ENCODE measurements at regions not wholly inside any gene's neighbourhood (a gene's known extent, or its start where the extent isn't known, plus 50 kb on each side); places are given as distances from the start of the nearest gene placed in this dataset.
A peak's percentile ranks its signal among the peaks of the same experiment; 100 is the strongest.

DNA sequence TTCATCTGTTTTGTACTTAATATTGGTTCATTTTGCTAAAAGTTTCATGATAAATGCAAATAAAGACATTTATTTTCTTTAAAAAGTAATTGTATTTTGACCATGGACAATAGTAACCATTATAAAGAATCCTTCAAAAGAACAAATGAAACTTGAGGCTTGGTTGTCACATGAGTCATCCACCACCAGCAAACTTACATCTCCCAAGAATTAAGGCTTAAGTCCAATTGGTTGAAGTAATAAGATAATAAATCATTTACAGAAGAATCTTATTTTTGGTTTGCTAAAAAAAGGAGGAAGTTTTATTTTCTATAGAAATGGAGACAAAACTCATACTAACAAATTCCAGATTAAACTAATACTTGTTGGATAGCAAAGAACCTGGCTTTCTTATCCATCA is 84.8 kb upstream of the KITLG start:
- Histone ChIP-seq H3K4me2 (no peak overlapping the region), H3K27ac (no peak overlapping the region), H3K4me3 (no peak overlapping the region), H3K4me1 (no peaks in the 10 kb centered on the region), H3K9me3 (no peaks in the 10 kb centered on the region)
- FAIRE-seq (peak; percentile 56), ATAC-seq (no peak), DNase-seq (ENCODE audit: low read depth in 1 of 2, low spot score in 1 of 2) (no peak)
- ChIA-PET POLR2A (no interaction called here), CTCF (no interaction called here)
- no peak for TF ChIP-seq FOSL2 (IDR thresholded peaks at IDR 0.05)
- TF ChIP-seq FOSL2 (CRISPR knock-in tag; IDR thresholded peaks at IDR 0.05), result peak; percentile 18; the same call in 1 of the 2 replicates
- no peak for TF ChIP-seq EP300 (IDR thresholded peaks at IDR 0.05)

DNA sequence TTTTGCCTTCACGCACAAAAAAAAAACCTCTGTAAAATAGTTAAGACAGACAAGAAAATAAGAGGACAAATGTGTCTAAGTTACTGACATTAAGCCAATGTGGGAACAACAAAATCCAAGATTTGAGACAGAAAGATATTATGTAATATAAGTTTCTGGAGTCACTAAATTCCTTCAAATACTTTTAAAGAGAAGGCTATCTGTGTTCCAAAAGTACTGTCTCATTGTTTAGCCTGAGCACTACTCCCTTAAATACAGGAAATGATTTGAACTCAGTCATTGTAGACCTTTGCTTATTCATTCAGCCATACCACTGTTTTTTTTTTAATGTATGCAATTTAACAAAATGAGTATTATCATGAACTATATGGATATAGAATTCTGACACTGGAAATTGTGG is 82.7 kb upstream of the KITLG start:
- FAIRE-seq (no peak), ATAC-seq (no peak), DNase-seq (ENCODE audit: low read depth in 1 of 2, low spot score in 1 of 2) (no peak)
- Histone ChIP-seq H3K4me3 (no peak overlapping the region), H3K4me2 (no peak overlapping the region), H3K4me1 (no peaks in the 10 kb centered on the region), H3K9me3 (no peaks in the 10 kb centered on the region), H3K27ac (no peak overlapping the region)
- TF ChIP-seq CEBPB (IDR thresholded peaks at IDR 0.05) (no peak), ESRRA (IDR thresholded peaks at IDR 0.05; ENCODE audit: borderline replicate concordance, low read length) (no peak), ZC3H11A (IDR thresholded peaks at IDR 0.05) (no peak), PHF8 (IDR thresholded peaks at IDR 0.05; ENCODE audit: borderline replicate concordance, low read depth) (no peak), FOSB (CRISPR knock-in tag; IDR thresholded peaks at IDR 0.05) (no peak), TFCP2L1 (CRISPR knock-in tag; IDR thresholded peaks at IDR 0.05) (no peak), CBX8 (IDR thresholded peaks at IDR 0.05) (no peak), POLR2A (IDR thresholded peaks at IDR 0.05; ENCODE audit: low read length) (no peak), KDM1A (IDR thresholded peaks at IDR 0.05; ENCODE audit: low read depth) (no peak), SMC3 (IDR thresholded peaks at IDR 0.05) (no peak), JUN (IDR thresholded peaks at IDR 0.05) (no peak), RNF2 (IDR thresholded peaks at IDR 0.05; ENCODE audit: borderline replicate concordance, low read depth) (no peak), CBX2 (IDR thresholded peaks at IDR 0.05; ENCODE audit: borderline replicate concordance, low read depth) (no peak), FOXS1 (CRISPR knock-in tag; IDR thresholded peaks at IDR 0.05) (no peak)
- TF ChIP-seq, protein P1, sequence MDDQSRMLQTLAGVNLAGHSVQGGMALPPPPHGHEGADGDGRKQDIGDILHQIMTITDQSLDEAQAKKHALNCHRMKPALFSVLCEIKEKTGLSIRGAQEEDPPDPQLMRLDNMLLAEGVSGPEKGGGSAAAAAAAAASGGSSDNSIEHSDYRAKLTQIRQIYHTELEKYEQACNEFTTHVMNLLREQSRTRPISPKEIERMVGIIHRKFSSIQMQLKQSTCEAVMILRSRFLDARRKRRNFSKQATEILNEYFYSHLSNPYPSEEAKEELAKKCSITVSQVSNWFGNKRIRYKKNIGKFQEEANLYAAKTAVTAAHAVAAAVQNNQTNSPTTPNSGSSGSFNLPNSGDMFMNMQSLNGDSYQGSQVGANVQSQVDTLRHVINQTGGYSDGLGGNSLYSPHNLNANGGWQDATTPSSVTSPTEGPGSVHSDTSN (IDR thresholded peaks at IDR 0.05), result no peak
- TF ChIP-seq, protein P2, sequence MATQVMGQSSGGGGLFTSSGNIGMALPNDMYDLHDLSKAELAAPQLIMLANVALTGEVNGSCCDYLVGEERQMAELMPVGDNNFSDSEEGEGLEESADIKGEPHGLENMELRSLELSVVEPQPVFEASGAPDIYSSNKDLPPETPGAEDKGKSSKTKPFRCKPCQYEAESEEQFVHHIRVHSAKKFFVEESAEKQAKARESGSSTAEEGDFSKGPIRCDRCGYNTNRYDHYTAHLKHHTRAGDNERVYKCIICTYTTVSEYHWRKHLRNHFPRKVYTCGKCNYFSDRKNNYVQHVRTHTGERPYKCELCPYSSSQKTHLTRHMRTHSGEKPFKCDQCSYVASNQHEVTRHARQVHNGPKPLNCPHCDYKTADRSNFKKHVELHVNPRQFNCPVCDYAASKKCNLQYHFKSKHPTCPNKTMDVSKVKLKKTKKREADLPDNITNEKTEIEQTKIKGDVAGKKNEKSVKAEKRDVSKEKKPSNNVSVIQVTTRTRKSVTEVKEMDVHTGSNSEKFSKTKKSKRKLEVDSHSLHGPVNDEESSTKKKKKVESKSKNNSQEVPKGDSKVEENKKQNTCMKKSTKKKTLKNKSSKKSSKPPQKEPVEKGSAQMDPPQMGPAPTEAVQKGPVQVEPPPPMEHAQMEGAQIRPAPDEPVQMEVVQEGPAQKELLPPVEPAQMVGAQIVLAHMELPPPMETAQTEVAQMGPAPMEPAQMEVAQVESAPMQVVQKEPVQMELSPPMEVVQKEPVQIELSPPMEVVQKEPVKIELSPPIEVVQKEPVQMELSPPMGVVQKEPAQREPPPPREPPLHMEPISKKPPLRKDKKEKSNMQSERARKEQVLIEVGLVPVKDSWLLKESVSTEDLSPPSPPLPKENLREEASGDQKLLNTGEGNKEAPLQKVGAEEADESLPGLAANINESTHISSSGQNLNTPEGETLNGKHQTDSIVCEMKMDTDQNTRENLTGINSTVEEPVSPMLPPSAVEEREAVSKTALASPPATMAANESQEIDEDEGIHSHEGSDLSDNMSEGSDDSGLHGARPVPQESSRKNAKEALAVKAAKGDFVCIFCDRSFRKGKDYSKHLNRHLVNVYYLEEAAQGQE (IDR thresholded peaks at IDR 0.05), result no peak
- POLR2A ChIA-PET, result no interaction called here
- 91% methylated on average over 1 of the region's 1 CpG for WGBS (ENCODE audit: missing lambda C conversion rate)
- CTCF ChIA-PET, result no interaction called here

DNA sequence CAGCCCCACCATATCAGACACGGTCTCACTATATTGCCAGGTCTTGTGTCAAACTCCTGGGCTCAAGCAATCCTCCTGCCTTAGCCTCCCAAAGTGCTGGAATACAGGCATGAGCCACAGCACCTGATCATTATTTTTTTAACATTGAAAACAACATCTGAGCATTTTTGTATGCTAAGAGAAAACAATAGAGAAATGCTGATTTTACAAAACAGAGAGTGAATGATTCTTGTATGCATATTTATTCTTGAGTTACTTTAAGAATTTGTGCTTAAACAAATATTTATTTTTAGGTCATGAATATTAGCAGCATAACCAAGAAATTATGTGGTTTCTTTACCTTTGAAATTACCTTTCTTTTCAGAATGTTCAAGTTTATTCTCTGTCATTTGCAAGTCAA is 81.8 kb upstream of the KITLG start:
- no peak for FAIRE-seq
- Histone ChIP-seq H3K4me3 (no peak overlapping the region), H3K4me1 (no peaks in the 10 kb centered on the region), H3K27ac (no peak overlapping the region), H3K9me3 (no peaks in the 10 kb centered on the region), H3K4me2 (no peak overlapping the region)
- 63% methylated on average over 1 of the region's 1 CpG for WGBS (ENCODE audit: missing lambda C conversion rate)
- ChIA-PET CTCF (no interaction called here), POLR2A (no interaction called here)
- TF ChIP-seq, protein P3, sequence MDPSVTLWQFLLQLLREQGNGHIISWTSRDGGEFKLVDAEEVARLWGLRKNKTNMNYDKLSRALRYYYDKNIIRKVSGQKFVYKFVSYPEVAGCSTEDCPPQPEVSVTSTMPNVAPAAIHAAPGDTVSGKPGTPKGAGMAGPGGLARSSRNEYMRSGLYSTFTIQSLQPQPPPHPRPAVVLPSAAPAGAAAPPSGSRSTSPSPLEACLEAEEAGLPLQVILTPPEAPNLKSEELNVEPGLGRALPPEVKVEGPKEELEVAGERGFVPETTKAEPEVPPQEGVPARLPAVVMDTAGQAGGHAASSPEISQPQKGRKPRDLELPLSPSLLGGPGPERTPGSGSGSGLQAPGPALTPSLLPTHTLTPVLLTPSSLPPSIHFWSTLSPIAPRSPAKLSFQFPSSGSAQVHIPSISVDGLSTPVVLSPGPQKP (IDR thresholded peaks at IDR 0.05; ENCODE audit: low read depth, low read length), result no peak
- no peak for TF ChIP-seq JUNB (IDR thresholded peaks at IDR 0.05)
- no peak for TF ChIP-seq HOXA7 (CRISPR knock-in tag; IDR thresholded peaks at IDR 0.05)
- peak; percentile 69 for TF ChIP-seq MAFK (IDR thresholded peaks at IDR 0.05; ENCODE audit: partially characterized antibody)
- no peak for TF ChIP-seq KDM1A (IDR thresholded peaks at IDR 0.05; ENCODE audit: low read depth)
- TF ChIP-seq, protein P1 (IDR thresholded peaks at IDR 0.05), result no peak
- no peak for TF ChIP-seq RNF2 (IDR thresholded peaks at IDR 0.05; ENCODE audit: borderline replicate concordance, low read depth)
- no peak for TF ChIP-seq RCOR1 (IDR thresholded peaks at IDR 0.05; ENCODE audit: low read depth, low read length)
- TF ChIP-seq, protein P4, sequence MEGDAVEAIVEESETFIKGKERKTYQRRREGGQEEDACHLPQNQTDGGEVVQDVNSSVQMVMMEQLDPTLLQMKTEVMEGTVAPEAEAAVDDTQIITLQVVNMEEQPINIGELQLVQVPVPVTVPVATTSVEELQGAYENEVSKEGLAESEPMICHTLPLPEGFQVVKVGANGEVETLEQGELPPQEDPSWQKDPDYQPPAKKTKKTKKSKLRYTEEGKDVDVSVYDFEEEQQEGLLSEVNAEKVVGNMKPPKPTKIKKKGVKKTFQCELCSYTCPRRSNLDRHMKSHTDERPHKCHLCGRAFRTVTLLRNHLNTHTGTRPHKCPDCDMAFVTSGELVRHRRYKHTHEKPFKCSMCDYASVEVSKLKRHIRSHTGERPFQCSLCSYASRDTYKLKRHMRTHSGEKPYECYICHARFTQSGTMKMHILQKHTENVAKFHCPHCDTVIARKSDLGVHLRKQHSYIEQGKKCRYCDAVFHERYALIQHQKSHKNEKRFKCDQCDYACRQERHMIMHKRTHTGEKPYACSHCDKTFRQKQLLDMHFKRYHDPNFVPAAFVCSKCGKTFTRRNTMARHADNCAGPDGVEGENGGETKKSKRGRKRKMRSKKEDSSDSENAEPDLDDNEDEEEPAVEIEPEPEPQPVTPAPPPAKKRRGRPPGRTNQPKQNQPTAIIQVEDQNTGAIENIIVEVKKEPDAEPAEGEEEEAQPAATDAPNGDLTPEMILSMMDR (IDR thresholded peaks at IDR 0.05), result no peak
- no peak for ATAC-seq
- DNase-seq (ENCODE audit: low read depth in 1 of 2, low spot score in 1 of 2), result no peak
